Stimulated activated CD4-positive, alpha-beta T cell treated with anti-CD3 and anti-CD28 coated beads, Interleukin-15, amount 100 ng/mL, for 1 hour (primary cell): ENCODE measurements at regions not wholly inside any gene's neighbourhood (a gene's known extent, or its start where the extent isn't known, plus 50 kb on each side); places are given as distances from the start of the nearest gene placed in this dataset.

ENCODE experiments used
- DNase-seq, 2 donors: peaks; one replicate each; pipeline ENCODE4 v3.0.0-alpha.2; 2020; ENCODE audit warnings: low read depth in 1 of 2, low spot score in 1 of 2

DNA sequence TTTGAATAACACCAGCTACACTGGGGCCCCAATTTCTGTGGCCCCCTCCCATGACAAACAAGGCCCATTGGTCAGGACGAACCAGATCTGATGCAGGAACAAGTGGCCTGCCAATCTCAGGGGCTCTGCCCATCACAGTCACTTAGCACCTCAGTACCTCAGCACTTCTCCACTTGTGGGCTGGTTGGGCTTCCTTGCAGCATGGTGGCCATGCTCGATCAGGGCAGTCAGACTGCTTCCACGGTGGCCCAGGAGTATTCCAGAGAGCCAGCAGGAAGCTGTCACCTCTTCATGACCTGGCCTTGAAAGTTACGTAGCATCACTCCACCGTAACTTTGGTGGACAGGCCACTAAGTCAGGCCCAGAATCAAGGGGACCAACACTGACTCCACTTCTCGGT lies 206.5 kb downstream of the AUH start:
- DNase-seq: no peak

DNA sequence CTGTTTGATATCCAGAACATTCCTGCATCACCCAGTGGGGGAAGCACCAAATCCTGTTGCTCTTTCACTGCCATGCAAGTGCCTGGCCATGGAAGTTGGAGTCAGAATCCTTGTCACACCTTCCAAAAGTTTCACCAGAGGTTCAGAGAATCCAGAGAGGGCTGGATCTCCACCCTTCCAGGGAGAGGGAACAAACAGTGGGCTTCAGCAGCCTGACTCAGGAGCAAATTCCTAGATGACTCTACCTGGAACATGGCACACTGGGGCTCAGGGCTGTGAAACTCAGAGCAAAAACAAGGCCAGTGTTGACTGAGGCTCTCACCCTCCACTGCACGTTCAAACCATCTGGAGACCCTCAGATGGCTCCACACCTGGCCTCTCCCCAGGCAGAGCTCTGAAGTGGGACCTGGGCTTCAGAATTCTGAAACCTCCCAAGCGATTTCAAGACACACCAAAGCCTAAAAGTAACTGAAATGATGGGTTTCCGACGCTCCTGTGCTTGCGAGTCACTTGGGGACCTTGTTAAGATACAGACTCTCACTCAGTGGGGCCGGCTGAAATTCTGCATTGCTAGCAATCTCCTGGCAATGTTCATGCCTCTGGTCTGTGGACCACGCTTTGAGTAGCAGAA lies 205.9 kb downstream of the AUH start:
- no peak for DNase-seq

DNA sequence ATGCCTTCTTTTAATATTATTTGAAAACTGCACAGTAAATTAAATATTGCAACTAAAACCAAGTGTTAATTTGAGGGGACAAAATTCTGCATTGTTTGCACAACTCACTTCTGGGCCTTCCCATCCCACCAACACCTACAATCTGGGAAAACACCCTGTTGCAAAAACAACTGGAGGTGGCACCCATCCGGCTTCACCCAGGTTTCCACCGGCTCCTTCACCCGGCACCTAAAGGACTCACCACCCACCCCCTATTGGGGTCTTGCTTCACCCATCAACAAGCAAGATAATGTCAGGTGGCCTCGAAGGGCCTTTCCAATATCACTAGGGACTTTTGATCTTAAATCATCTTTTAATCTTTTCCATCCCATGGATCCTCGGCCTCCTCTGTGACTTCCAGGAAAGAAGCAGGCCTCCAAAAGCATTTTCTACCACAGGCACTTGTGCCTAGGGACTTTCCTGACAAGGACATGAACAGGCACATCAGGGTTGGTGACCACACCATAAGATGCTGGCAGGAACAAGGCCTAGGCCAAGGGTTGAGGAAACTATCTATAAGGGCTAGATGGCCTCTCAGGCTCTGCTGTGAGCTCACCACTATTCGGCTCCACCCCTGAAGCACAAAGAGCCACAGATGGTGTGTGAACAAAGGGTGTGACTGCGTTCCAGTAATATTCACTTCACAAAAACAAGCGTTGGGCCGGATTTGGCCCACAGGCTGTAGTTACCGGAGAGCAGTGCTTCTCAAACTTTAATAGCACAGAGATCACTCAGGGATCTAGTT lies 205.1 kb downstream of the AUH start:
- DNase-seq: no peak

DNA sequence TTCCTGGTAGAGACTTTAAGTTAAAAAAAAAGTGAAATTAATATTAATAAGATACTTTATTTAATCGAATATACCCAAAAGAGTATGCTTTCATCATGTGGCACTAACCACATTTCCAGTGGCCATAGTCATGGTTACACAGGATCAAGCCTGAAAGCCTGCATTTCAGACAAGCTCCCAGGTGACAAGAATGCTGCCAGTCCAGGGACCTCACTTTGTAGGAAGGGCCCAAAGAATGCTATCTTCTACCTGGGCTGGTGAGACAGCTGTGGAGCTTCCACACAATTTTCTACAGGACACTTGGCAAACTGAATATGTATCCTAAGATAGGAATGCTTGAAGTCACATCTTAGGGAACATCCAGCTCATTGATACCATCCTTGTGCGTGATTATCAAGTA lies 203.8 kb downstream of the AUH start:
- no peak for DNase-seq

DNA sequence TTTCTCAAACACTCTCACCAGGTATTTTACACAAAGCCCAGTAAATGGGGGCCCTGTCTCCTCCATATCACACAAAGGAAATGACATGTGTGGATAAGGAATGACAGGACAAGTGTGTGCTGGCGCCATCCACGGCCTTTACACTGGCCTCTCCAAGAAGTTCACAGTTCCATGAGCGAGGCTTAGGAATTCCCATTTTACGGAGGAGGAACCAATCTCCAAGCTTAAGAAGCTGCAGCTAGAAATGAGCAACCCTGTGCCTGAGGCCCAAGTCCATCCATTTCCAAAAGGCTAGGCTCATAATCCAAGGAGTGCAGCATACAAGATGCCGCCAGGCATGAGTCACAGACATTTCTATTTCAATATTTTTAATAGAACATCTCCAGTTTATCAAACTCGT lies 203.4 kb downstream of the AUH start:
- no peak for DNase-seq

DNA sequence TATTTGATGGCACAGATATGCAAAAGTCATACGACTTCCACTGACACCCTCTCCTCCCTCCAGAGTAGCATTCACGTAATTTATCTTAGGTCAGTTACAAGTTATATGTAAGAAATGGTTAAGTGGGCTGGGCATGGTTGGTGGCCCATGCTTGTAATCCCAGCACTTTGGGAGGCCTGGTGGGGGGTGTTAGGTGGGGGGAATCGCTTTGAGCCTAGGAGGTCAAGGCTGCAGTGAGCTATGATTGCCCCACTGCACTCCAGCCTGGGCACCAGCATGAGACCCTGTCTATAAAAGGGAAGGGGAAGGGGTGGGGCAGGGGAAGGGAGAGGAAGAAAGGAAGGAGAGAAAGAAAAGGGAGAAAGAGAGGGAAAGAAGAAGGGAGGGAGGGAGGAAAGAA lies 202.8 kb downstream of the AUH start:
- no peak for DNase-seq

DNA sequence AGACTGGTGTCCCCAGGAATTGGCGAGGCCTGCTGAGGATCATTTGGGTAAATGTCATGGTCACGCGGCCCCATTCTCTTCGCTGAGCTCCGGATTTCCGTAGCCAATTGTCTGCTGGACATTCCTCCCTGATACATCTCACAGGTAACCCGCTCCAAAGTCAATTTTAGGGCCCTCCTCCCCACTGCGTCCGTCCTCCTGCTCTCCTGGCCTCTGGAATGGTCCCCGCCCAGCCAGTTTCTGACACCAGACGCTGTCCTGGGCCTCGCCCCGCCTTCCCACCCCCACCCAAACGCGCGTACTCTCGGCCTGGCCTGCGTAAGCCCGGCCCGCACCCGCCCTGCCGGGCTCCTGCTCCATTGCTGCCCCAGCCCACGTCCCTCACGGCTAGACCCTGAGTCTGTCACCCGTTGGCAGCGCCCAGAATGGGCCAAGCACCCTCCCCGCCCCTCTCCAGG lies 202.0 kb downstream of the AUH start:
- no peak for DNase-seq

DNA sequence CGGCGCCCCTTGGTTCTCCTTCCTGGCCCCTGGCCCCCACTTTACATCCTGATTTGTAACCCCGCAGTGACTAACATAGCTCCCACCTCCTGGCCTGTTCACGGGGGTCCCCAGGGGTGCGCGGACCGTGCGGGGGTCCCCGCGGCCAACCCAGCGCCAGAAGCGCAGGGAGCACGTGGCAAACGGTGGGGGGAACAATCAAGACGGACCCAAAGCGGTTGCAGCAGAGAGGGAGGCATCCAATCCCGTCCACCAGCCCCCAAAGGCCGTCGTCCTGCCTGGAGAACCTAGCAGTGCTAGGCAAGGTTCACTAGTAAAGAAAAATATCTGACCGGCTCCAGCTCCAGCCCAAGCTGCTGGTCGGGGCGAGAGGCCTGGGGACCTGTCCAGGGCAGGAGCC lies 201.5 kb downstream of the AUH start:
- DNase-seq: no peak

DNA sequence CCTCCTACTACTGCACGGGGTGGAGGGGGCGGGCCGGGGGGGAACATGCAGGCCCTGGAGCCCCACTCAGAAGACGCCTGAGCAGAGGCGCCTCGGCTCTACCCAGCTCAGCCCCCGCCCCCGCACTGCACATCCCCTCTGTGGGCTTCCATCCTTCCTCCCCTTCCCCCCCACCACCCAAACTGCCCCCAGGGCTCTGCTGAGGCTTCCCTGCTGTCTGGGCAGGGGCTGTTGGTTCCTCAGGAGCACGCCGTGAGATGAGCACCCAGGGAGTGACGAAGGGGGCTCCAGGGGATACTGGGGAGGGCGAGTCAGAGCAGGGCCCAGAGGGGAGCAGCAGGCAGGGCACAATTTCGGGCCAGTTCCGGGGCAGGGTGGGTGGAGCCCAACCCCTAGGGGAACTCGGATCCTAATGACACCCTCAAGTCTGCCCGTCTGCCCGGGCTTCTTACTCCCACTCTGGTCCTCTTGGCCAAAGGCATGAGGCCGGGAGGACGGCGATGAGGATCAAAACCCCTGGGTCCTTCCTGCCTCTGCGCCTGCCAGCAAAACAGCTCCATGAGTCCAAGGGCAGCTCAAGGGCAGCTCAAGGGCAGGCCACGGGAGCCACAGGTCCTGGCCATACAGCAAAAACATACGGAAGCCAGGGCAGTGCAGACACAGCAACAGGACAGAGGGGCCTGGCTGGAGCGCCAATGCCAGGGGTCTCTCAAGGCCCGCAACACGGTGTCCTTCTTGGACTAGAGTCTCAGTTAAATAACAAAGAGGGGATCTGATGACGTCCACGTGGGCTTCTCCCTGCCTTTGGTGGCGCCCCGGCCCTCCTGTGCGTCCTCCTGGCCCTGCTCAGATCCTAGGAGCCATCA lies 200.9 kb downstream of the AUH start:
- no peak for DNase-seq

DNA sequence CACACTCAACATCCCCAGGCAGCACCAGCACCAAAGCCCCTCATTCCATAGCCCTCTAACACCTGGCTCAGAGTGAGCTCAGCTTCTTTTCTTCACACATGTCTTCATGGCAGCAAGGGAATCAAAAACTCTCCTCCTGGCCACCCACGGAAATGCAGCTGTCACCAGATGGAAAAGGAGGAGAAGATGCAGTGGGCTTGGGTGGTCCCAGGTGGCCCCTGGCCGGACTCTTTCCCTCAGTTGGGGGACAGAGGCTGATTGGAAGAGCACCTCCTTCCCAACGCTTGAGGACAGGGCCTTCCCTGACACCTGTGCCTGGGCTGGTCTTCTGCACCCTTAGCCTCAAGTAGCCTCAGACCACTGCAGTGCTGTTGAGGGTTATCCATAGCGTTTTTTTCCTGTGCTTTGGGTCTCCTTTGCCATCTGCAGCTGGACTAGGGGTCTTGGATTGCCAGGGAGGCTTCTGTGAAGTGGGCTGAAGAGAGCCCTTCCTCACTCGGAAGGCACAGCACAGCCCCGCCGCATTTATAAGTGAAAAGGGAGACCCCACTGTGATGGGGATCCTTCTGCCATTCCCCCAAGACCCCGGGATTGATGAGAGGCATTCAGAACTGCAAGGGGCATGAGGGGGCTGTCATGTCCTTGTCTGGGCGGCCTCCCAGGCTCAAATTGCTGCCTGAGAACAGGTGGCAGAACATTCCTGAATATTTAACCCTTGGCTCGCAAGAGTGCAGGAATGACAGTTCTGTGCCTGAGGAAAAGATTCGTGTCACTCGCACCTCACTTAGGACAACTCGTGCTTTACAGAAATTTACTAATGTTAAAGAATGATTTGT lies 200.0 kb downstream of the AUH start:
- no peak for DNase-seq

DNA sequence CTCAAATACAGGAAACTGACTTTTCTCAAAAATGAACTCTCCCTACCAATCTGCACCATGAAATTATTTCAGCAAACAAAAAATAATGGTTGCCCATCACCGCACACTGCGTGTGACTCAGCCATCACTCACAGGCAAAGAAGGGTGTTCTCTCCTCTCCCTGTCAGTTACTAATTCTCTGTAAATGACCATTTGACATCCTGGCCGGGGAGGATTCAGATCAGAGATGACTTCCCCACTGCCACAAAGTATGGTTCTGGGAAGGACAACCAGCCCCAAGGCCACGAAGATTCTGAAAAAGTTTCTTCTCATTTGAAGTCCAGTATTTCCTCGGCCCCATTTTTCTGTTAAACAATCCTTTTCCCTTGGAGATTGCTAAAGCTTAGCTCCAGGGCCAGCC lies 199.4 kb downstream of the AUH start:
- no peak for DNase-seq

DNA sequence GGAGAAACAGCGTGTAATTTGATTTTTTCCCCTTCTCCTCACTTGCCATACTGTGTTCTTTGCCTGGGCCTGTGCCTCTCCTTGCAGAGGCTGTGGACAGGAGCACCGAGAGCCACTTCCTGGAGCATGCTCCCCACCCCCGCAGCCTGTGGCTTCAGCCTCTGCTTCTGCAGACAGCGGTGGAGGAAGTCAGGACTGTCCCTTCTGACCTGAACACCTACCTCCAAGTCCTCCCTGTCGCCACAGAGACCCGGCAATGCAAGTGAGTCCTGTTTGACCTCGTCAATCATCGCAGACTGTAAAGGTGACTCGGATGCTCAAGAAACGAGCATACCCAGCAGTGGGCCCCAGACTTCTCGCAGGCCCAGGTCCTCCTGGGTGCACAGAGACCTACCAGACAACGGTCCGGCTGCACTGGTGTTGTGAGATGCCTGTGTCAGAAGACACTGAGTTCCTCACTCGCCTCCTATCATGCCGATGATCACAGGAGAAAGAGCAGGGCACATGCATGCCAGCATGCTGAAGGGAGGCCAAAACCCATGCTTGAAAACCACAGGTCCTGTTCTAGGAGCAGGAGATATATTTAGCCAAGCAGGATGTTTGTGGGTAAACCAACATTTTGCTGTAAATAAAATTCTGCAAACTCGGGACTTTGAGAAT lies 198.8 kb downstream of the AUH start:
- DNase-seq: no peak

DNA sequence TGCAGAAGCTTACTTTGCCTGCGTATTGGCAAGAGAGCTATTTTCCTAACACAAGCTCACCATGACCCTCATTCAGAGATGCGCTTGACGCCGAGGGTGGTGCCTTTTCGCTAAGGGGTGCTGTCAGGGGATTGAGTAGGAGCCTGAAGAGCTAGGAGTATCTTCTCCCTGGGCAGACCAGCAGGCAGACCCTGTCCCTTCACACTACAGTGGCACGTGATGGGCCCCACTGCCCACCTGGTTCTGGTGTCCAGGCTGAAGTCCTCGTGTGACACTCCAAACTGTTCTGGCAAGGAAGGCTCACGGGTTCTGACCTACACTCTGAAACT lies 198.3 kb downstream of the AUH start:
- no peak for DNase-seq

DNA sequence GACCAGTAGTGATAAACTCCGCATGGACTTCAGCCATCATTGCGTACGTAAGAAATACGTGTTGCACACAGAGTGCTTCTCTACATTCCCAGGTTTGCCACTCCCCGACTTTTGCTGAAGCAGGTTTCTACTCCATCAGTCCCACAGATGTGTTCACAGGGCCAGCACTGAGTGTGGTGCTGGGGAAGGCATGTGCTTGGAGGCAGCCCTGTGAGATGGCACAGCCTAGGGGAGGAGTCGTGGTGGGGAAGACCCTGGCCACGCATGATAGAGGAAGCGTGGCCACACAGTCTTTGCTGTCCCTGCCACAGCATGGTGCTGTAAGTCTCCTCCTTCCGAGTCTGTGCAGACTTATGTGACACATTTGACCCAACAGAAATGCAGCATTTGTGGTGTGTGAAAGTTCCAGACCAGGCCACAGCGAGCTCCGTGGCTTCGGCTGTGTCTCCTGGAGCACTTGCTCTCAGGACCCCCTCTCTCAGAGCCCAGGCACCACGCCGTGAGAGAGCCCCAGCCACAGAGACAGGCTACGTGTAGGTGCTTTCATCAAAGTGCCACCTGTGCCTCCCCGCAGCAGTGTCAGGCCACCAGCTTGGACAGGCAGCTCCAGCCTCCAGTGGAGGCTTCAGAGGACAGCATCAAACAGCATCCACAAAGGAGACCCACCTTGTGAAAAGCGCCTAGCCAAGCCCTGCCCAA lies 197.8 kb downstream of the AUH start:
- no peak for DNase-seq
